CD4-positive, alpha-beta T cell treated with Interleukin-21 for 1 hour (primary cell): ENCODE measurements at regions not wholly inside any gene's neighbourhood (a gene's known extent, or its start where the extent isn't known, plus 50 kb on each side); places are given as distances from the start of the nearest gene placed in this dataset.
"Not testable (repeated sequence)": the region's sequence is repeated elsewhere in the genome, so short reads cannot be mapped to it uniquely, and the experiment has no call there.

Experiments
- DNase-seq: peaks from one replicate; pipeline ENCODE4 v3.0.0-alpha.2; 2020

- no peak for DNase-seq
Observed at GRCh38 chrX:106378616-106379015, 210.5 kb downstream of the PWWP3B start.

GRCh38 chrX:106391284-106391911 lies 220.4 kb upstream of the RADX start:
- DNase-seq, result no peak

- DNase-seq, result no peak
Observed at GRCh38 chrX:106392346-106392745, 219.4 kb upstream of the RADX start.

- DNase-seq, result no peak
Observed at GRCh38 chrX:106397788-106398538, 213.8 kb upstream of the RADX start.

- no peak for DNase-seq
Observed at GRCh38 chrX:106401965-106402559, 209.7 kb upstream of the RADX start.

GRCh38 chrX:106404512-106404911 lies 207.3 kb upstream of the RADX start:
- no peak for DNase-seq

- peak; percentile 1 for DNase-seq
Observed at GRCh38 chrX:106415276-106415895, 196.4 kb upstream of the RADX start.

GRCh38 chrX:106436691-106437090 lies 175.1 kb upstream of the RADX start:
- DNase-seq, result no peak

- no peak for DNase-seq
Observed at GRCh38 chrX:106437407-106437806, 174.4 kb upstream of the RADX start.

- no peak for DNase-seq
Observed at GRCh38 chrX:106450405-106450804, 161.4 kb upstream of the RADX start.

- no peak for DNase-seq
Observed at GRCh38 chrX:106451933-106452332, 159.8 kb upstream of the RADX start.

- no peak for DNase-seq
Observed at GRCh38 chrX:106454991-106455390, 156.8 kb upstream of the RADX start.

- no peak for DNase-seq
Observed at GRCh38 chrX:106457802-106458201, 154.0 kb upstream of the RADX start.

GRCh38 chrX:106467422-106467821 lies 144.4 kb upstream of the RADX start:
- no peak for DNase-seq

- DNase-seq, result no peak
Observed at GRCh38 chrX:106467943-106468342, 143.8 kb upstream of the RADX start.

- no peak for DNase-seq
Observed at GRCh38 chrX:106468433-106468832, 143.3 kb upstream of the RADX start.

- DNase-seq, result no peak
Observed at GRCh38 chrX:106479920-106480319, 131.9 kb upstream of the RADX start.

GRCh38 chrX:106481341-106481740 lies 130.4 kb upstream of the RADX start:
- DNase-seq, result peak; percentile 54

- DNase-seq, result peak; percentile 43
Observed at GRCh38 chrX:106484233-106484632, 127.5 kb upstream of the RADX start.

GRCh38 chrX:106493210-106493816 lies 118.5 kb upstream of the RADX start:
- not testable (repeated sequence) for DNase-seq

GRCh38 chrX:106499473-106499872 lies 112.3 kb upstream of the RADX start:
- no peak for DNase-seq

- no peak for DNase-seq
Observed at GRCh38 chrX:106510713-106511403, 100.9 kb upstream of the RADX start.
